Caco-2 (cell line): ENCODE measurements at regions not wholly inside any gene's neighbourhood (a gene's known extent, or its start where the extent isn't known, plus 50 kb on each side); places are given as distances from the start of the nearest gene placed in this dataset.

Source experiments
- BruUV-seq: library from RNA; stranded (reverse); fragments of 400-500 nt; replicated peaks from 2 replicates; lab custom pipeline; 2021; lab: Mats Ljungman, UMichigan
- CTCF ChIA-PET: fragments of 300-600 bp; sonication (Branson Sonifier 250); formaldehyde crosslinking; loops from one replicate; lab custom pipeline; 2022; ENCODE audit warnings: antibody characterized with exemption; lab: Charles Lee
- POLR2A ChIA-PET: fragments of 300-600 bp; sonication (Branson Sonifier 250); formaldehyde crosslinking; loops from one replicate; lab custom pipeline; 2022; ENCODE audit warnings: antibody characterized with exemption; lab: Charles Lee
- DNase-seq, 2 experiments: peaks; one replicate each; pipeline versions ENCODE4 v3.0.0 to v3.0.0-alpha.2; 2020 to 2022
- H3K27me3 ChIP-seq: replicated peaks from 2 replicates; pipeline ENCODE4 v1.6.0; 2011; ENCODE audit warnings: low read length; ENCODE audit not compliant: control insufficient read depth, insufficient read depth
- H3K36me3 ChIP-seq: 2 replicates; pipeline ENCODE4 v1.5.1; 2011; ENCODE audit warnings: low read length; ENCODE audit not compliant: control insufficient read depth, insufficient read depth
- H3K4me1 ChIP-seq: fragments of 250-450 bp; sonication (Bioruptor Pico); 2 replicates; pipeline ENCODE4 v1.5.1; 2020; ENCODE audit warnings: mild to moderate bottlenecking
- H3K4me3 ChIP-seq: 2 replicates; pipeline ENCODE4 v1.5.1; 2011; ENCODE audit warnings: low read depth, mild to moderate bottlenecking, control low read depth, low read length
- H3K9me3 ChIP-seq: fragments of 250-450 bp; sonication (Bioruptor Pico); 2 replicates; pipeline ENCODE4 v1.5.1; 2020; ENCODE audit warnings: mild to moderate bottlenecking, moderate library complexity
- H3K27ac Mint-ChIP-seq: one replicate; pipeline ENCODE4 v1.8.0; 2022; ENCODE audit warnings: mixed read lengths; ENCODE audit not compliant: unreplicated experiment
- H3K27me3 Mint-ChIP-seq: one replicate; pipeline ENCODE4 v1.8.0; 2022; ENCODE audit warnings: mixed read lengths; ENCODE audit not compliant: insufficient read depth, unreplicated experiment
- H3K36me3 Mint-ChIP-seq: one replicate; pipeline ENCODE4 v1.8.0; 2022; ENCODE audit warnings: mild to moderate bottlenecking, mixed read lengths; ENCODE audit not compliant: insufficient read depth, unreplicated experiment
- H3K4me1 Mint-ChIP-seq: one replicate; pipeline ENCODE4 v1.8.0; 2022; ENCODE audit warnings: low read depth, mixed read lengths; ENCODE audit not compliant: unreplicated experiment
- H3K4me3 Mint-ChIP-seq: one replicate; pipeline ENCODE4 v1.8.0; 2022; ENCODE audit warnings: mild to moderate bottlenecking, moderate library complexity, mixed read lengths; ENCODE audit not compliant: unreplicated experiment
- H3K9me3 Mint-ChIP-seq: one replicate; pipeline ENCODE4 v1.8.0; 2022; ENCODE audit warnings: mixed read lengths; ENCODE audit not compliant: unreplicated experiment
- intact Hi-C: fragments of 100-400 bp; cut with micrococcal nuclease; formaldehyde crosslinking; loops from one replicate; pipeline ENCODE4 v1.10.0; 2022; ENCODE audit not compliant: unreplicated experiment
- TF ChIP-seq, protein P1 (sequence below), 2 experiments: fragments of 200-600 bp in 1 of 2; IDR thresholded peaks; 1 replicate in 1 of 2; 2 replicates in 1 of 2; pipeline versions ENCODE4 v1.5.1 to v1.8.0; 2011 to 2022; ENCODE audit warnings: antibody characterized with exemption in 1 of 2, control low read depth in 1 of 2, inconsistent platforms in 1 of 2, low read depth in 1 of 2, low read length in 1 of 2, mild to moderate bottlenecking in 1 of 2, moderate library complexity in 1 of 2; ENCODE audit not compliant: insufficient read depth in 1 of 2, severe bottlenecking in 1 of 2, unreplicated experiment in 1 of 2

DNA sequence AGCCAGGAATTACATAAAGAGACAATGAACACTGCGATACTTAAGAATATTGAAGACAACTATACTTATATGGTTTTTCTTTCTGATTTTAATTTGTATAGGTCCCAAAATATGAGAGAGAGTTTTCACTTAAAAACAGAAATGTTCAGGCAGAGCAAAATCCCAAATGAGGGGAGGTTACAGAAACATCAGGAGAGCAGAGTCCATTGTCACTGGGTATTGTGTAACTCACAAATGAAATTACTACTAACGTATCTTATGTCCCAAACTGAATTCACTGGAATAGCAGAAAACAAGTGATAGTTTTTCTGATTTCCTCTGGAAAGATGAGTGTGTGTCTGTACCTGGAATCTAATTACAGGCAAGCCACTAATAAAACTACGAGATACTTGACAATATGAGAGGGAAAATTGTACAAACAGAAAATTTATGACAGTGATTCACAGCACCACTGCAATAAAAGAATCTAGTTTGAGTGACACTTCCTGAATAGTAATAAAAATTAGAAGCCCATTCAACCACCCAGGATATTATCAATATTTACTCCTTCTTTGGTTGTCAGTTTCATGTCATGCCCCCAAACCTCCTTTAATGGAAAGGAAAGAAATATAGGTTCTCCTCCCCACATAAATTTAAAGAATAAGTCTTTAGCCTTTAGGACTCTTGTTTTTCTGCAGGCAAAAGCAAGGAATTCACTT lies 522.6 kb downstream of the ADGRL2 start:
- Mint-ChIP-seq H3K36me3 (no peaks in the 10 kb centered on the region), H3K9me3 (no peaks in the 10 kb centered on the region), H3K27me3 (peaks cover 9% of the 10 kb centered on the region), H3K27ac (no peak overlapping the region), H3K4me1 (no peaks in the 10 kb centered on the region), H3K4me3 (no peak overlapping the region)
- Histone ChIP-seq H3K9me3 (no peaks in the 10 kb centered on the region), H3K27me3 (no peaks in the 10 kb centered on the region), H3K4me3 (no peak overlapping the region), H3K4me1 (no peaks in the 10 kb centered on the region), H3K36me3 (no peaks in the 10 kb centered on the region)
- ChIA-PET POLR2A (no interaction called here), CTCF (no interaction called here)
- intact Hi-C loops: no loop called here
- TF ChIP-seq, protein P1, sequence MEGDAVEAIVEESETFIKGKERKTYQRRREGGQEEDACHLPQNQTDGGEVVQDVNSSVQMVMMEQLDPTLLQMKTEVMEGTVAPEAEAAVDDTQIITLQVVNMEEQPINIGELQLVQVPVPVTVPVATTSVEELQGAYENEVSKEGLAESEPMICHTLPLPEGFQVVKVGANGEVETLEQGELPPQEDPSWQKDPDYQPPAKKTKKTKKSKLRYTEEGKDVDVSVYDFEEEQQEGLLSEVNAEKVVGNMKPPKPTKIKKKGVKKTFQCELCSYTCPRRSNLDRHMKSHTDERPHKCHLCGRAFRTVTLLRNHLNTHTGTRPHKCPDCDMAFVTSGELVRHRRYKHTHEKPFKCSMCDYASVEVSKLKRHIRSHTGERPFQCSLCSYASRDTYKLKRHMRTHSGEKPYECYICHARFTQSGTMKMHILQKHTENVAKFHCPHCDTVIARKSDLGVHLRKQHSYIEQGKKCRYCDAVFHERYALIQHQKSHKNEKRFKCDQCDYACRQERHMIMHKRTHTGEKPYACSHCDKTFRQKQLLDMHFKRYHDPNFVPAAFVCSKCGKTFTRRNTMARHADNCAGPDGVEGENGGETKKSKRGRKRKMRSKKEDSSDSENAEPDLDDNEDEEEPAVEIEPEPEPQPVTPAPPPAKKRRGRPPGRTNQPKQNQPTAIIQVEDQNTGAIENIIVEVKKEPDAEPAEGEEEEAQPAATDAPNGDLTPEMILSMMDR (IDR thresholded peaks at IDR 0.05; ENCODE audit: insufficient read depth in 1 of 2, low read depth in 1 of 2, low read length in 1 of 2, severe bottlenecking in 1 of 2, unreplicated experiment in 1 of 2): no peak
- BruUV-seq: no TSS peak
- no peak for DNase-seq

DNA sequence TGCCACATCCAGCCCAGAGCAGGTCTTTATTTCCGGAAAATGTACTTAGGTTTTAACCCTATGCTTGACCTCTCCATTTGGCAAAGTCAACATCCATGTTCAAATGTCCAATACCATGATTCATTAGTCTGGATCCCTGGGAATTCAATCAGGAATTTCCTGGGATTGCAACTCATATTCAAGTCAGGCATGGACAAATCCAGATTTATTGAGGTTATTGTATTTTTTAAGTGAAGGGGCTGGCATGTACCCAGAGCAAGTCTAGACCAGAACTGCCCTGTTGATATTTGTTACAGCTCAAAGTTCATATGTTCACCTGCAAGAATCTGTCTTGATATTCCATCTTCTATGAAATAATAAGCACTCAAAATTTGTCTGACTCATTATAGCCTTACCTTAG lies 521.1 kb downstream of the ADGRL2 start:
- no TSS peak for BruUV-seq
- TF ChIP-seq, protein P1 (IDR thresholded peaks at IDR 0.05; ENCODE audit: insufficient read depth in 1 of 2, low read depth in 1 of 2, low read length in 1 of 2, severe bottlenecking in 1 of 2, unreplicated experiment in 1 of 2): no peak
- H3K27me3 ChIP-seq: no peaks in the 10 kb centered on the region
- H3K27ac Mint-ChIP-seq: no peak overlapping the region
- H3K36me3 Mint-ChIP-seq: no peaks in the 10 kb centered on the region
- CTCF ChIA-PET: no interaction called here
- no peak overlapping the region for H3K4me3 Mint-ChIP-seq
- POLR2A ChIA-PET: no interaction called here
- H3K27me3 Mint-ChIP-seq: peaks cover 6% of the 10 kb centered on the region
- H3K36me3 ChIP-seq: no peaks in the 10 kb centered on the region
- no peaks in the 10 kb centered on the region for H3K9me3 Mint-ChIP-seq
- H3K4me1 ChIP-seq: no peaks in the 10 kb centered on the region
- no peaks in the 10 kb centered on the region for H3K4me1 Mint-ChIP-seq
- no peak overlapping the region for H3K4me3 ChIP-seq
- H3K9me3 ChIP-seq: no peaks in the 10 kb centered on the region
- no peak for DNase-seq
- intact Hi-C loops: no loop called here

DNA sequence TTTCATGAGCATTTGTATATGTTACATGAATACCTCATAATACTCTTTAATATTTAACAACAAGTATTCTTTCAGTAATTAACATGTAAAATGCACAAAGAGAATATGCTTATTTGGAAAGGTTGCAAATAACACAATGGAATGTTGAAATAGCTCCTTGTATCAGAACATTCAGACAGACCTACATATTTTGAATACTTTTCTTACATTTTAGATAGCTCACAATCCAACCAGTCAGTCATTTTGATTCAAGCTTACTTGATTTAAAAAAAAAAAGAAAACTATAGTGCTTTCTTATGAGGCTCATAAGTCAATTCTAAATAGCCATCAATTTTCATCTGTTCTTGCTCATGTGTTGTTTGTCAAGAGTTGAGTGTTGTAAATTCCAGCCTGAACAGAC lies 518.8 kb downstream of the ADGRL2 start:
- H3K9me3 Mint-ChIP-seq: no peaks in the 10 kb centered on the region
- H3K4me3 Mint-ChIP-seq: no peak overlapping the region
- H3K27ac Mint-ChIP-seq: no peak overlapping the region
- ChIA-PET POLR2A (no interaction called here), CTCF (no interaction called here)
- no peaks in the 10 kb centered on the region for H3K4me1 Mint-ChIP-seq
- DNase-seq: no peak
- BruUV-seq: no TSS peak
- TF ChIP-seq, protein P1 (IDR thresholded peaks at IDR 0.05; ENCODE audit: insufficient read depth in 1 of 2, low read depth in 1 of 2, low read length in 1 of 2, severe bottlenecking in 1 of 2, unreplicated experiment in 1 of 2): no peak
- H3K36me3 Mint-ChIP-seq: no peaks in the 10 kb centered on the region
- Histone ChIP-seq H3K4me3 (no peak overlapping the region), H3K9me3 (no peaks in the 10 kb centered on the region), H3K27me3 (no peaks in the 10 kb centered on the region), H3K4me1 (no peaks in the 10 kb centered on the region), H3K36me3 (no peaks in the 10 kb centered on the region)
- H3K27me3 Mint-ChIP-seq: peaks cover 3% of the 10 kb centered on the region
- intact Hi-C loops: no loop called here
